SU-DHL-6 (cell line): ENCODE measurements at regions not wholly inside any gene's neighbourhood (a gene's known extent, or its start where the extent isn't known, plus 50 kb on each side); places are given as distances from the start of the nearest gene placed in this dataset.
A peak's percentile ranks its signal among the peaks of the same experiment; 100 is the strongest.
"Not testable (repeated sequence)": the region's sequence is repeated elsewhere in the genome, so short reads cannot be mapped to it uniquely, and the experiment has no call there.

Experiments
- H2AFZ ChIP-seq: fragments of 200-600 bp; sonication (generic); 2 replicates; pipeline ENCODE4 v1.6.1; 2014; ENCODE audit warnings: low read depth, mild to moderate bottlenecking, moderate library complexity, mixed read lengths, antibody characterized with exemption, low read length; ENCODE audit not compliant: severe bottlenecking
- H3F3A ChIP-seq: fragments of 200-600 bp; shearing (Covaris generic); 2 replicates; pipeline ENCODE4 v1.6.0; 2016; ENCODE audit warnings: antibody characterized with exemption, mild to moderate bottlenecking; ENCODE audit not compliant: insufficient read depth
- H3K27ac ChIP-seq: fragments of 200-600 bp; sonication (generic); 2 replicates; pipeline ENCODE4 v1.5.1; 2016; ENCODE audit warnings: low read depth, mild to moderate bottlenecking, low read length, moderate library complexity, mixed read lengths
- H3K27me3 ChIP-seq: fragments of 200-600 bp; sonication (generic), shearing (Covaris generic); 2 replicates; pipeline ENCODE4 v1.6.0; 2014; ENCODE audit warnings: mild to moderate bottlenecking, low read length
- H3K36me3 ChIP-seq: fragments of 200-600 bp; sonication (generic); 2 replicates; pipeline ENCODE4 v1.6.1; 2014; ENCODE audit warnings: mild to moderate bottlenecking, low read length, mixed read lengths
- H3K4me2 ChIP-seq: fragments of 300-600, 200-600 bp; shearing (Covaris generic), sonication (generic); 2 replicates; pipeline ENCODE4 v1.6.0; 2014; ENCODE audit warnings: low read length, low read depth, mild to moderate bottlenecking; ENCODE audit not compliant: poor library complexity, severe bottlenecking
- H3K4me3 ChIP-seq: fragments of 200-600 bp; sonication (generic); 2 replicates; pipeline ENCODE4 v1.5.1; 2014; ENCODE audit warnings: antibody characterized with exemption, low read length, mild to moderate bottlenecking, mixed read lengths; ENCODE audit not compliant: insufficient read depth, poor library complexity, severe bottlenecking
- H3K79me2 ChIP-seq: fragments of 200-600 bp; sonication (generic); 2 replicates; pipeline ENCODE4 v1.6.1; 2014; ENCODE audit warnings: mild to moderate bottlenecking, low read length, moderate library complexity; ENCODE audit not compliant: insufficient read depth
- H3K9ac ChIP-seq: fragments of 200-600 bp; sonication (generic); 2 replicates; pipeline ENCODE4 v1.7.0; 2014; ENCODE audit warnings: mild to moderate bottlenecking, low read length
- H3K9me2 ChIP-seq: fragments of 200-600 bp; sonication (generic); replicated peaks from 2 replicates; pipeline ENCODE4 v1.6.1; 2014; ENCODE audit warnings: low read length; ENCODE audit not compliant: insufficient read depth
- H3K9me3 ChIP-seq: fragments of 200-600 bp; sonication (generic); 2 replicates; pipeline ENCODE4 v1.6.1; 2014; ENCODE audit warnings: low read length, mixed read lengths; ENCODE audit not compliant: insufficient read depth
- H4K20me1 ChIP-seq: fragments of 200-600 bp; sonication (generic); 2 replicates; pipeline ENCODE4 v1.6.1; 2014; ENCODE audit warnings: low read depth, mild to moderate bottlenecking, antibody characterized with exemption, low read length, moderate library complexity, mixed read lengths
- EZH2phosphoT487 ChIP-seq: fragments of 200-600 bp; sonication (generic), shearing (Covaris generic); conservative IDR thresholded peaks from 2 replicates; pipeline ENCODE4 v1.6.1; 2018; ENCODE audit warnings: mild to moderate bottlenecking, antibody characterized with exemption, low read length, moderate library complexity, mixed read lengths
- TF ChIP-seq, protein P1 (sequence below): fragments of 200-600 bp; sonication (generic); IDR thresholded peaks from one replicate; pipeline ENCODE4 v1.5.1; 2017; ENCODE audit warnings: antibody characterized with exemption, mild to moderate bottlenecking, low read length, moderate library complexity; ENCODE audit not compliant: insufficient read depth, poor library complexity, severe bottlenecking

DNA sequence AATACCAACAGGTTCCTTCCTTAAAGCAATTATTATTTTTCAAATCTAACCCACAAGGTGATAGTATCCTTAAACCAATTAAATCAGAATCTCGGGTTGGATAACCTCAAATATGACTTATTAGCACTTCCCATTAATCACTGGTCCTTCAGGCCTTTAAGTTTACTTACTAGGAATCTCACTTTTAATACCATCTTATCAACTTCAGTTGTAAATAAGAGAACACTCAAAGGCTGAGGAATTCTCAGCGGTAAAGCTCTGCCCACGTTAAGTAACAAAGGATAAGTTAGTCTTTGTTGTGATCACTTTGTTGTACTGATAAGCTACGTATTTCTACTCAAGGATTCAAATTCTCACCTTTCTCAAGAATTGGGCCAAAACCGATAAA is 82.0 kb downstream of the OR2B2 start:
- Histone ChIP-seq H3F3A (peaks cover 35% of the 10 kb centered on the region), H3K9ac (peak overlapping the region; percentile 53), H3K9me3 (no peaks in the 10 kb centered on the region), H4K20me1 (no peaks in the 10 kb centered on the region), H2AFZ (peak overlapping the region; percentile 10), H3K79me2 (peaks cover 5% of the 10 kb centered on the region; the same call in 1 of the 2 replicates), H3K27me3 (no peaks in the 10 kb centered on the region), H3K4me3 (peak overlapping the region; percentile 37), H3K9me2 (no peaks in the 10 kb centered on the region), H3K27ac (peak overlapping the region; percentile 90), H3K36me3 (peaks cover 12% of the 10 kb centered on the region), H3K4me2 (peak overlapping the region; percentile 56)
- no peak for TF ChIP-seq EZH2phosphoT487
- TF ChIP-seq, protein P1, sequence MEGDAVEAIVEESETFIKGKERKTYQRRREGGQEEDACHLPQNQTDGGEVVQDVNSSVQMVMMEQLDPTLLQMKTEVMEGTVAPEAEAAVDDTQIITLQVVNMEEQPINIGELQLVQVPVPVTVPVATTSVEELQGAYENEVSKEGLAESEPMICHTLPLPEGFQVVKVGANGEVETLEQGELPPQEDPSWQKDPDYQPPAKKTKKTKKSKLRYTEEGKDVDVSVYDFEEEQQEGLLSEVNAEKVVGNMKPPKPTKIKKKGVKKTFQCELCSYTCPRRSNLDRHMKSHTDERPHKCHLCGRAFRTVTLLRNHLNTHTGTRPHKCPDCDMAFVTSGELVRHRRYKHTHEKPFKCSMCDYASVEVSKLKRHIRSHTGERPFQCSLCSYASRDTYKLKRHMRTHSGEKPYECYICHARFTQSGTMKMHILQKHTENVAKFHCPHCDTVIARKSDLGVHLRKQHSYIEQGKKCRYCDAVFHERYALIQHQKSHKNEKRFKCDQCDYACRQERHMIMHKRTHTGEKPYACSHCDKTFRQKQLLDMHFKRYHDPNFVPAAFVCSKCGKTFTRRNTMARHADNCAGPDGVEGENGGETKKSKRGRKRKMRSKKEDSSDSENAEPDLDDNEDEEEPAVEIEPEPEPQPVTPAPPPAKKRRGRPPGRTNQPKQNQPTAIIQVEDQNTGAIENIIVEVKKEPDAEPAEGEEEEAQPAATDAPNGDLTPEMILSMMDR = no peak

- peak overlapping the region; percentile 10 for H2AFZ ChIP-seq
- H3K4me2 ChIP-seq = peak overlapping the region; percentile 56
- peaks cover 38% of the 10 kb centered on the region for H3F3A ChIP-seq
- TF ChIP-seq, protein P1 = no peak
- no peak for TF ChIP-seq EZH2phosphoT487
- peak overlapping the region; percentile 90 for H3K27ac ChIP-seq
- H4K20me1 ChIP-seq = no peaks in the 10 kb centered on the region
- H3K27me3 ChIP-seq = no peaks in the 10 kb centered on the region
- H3K9me3 ChIP-seq = no peaks in the 10 kb centered on the region
- no peaks in the 10 kb centered on the region for H3K9me2 ChIP-seq
- no peak overlapping the region for H3K4me3 ChIP-seq
- H3K9ac ChIP-seq = peak overlapping the region; percentile 53
- H3K36me3 ChIP-seq = peaks cover 12% of the 10 kb centered on the region
- H3K79me2 ChIP-seq = no peaks in the 10 kb centered on the region
These were observed 82.6 kb downstream of the OR2B2 start for GRCh38 chr6:27829453-27830211.

GRCh38 chr6:27827477-27827876 is 84.7 kb downstream of the OR2B2 start:
- not testable (repeated sequence) for H3K4me3 ChIP-seq, H3K27ac ChIP-seq, H3K27me3 ChIP-seq, H3K9ac ChIP-seq, H2AFZ ChIP-seq, H3K79me2 ChIP-seq, H3K4me2 ChIP-seq, H3K9me2 ChIP-seq, H3K36me3 ChIP-seq, H3K9me3 ChIP-seq, H4K20me1 ChIP-seq
- H3F3A ChIP-seq = peaks cover 56% of the 10 kb centered on the region

DNA sequence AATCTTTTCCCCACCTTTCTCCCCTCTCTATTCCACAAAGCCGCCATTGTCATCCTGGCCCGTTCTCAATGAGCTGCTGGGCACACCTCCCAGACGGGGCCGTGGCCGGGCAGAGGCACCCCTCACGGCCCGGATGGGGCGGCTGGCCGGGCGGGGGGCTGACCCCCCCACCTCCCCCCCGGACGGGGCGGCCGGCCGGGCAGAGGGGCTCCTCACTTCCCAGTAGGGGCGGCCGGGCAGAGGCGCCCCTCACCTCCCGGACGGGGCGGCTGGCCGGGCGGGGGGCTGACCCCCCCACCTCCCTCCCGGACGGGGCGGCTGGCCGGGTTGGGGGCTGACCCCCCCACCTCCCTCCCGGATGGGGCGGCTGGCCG is 85.6 kb downstream of the OR2B2 start:
- not testable (repeated sequence) for H3K79me2 ChIP-seq, H3K27ac ChIP-seq, H3K36me3 ChIP-seq, H3K4me3 ChIP-seq, H3K27me3 ChIP-seq, H3K9me2 ChIP-seq, H3K9me3 ChIP-seq, H4K20me1 ChIP-seq, H3K4me2 ChIP-seq, H2AFZ ChIP-seq, H3K9ac ChIP-seq
- peaks cover 59% of the 10 kb centered on the region for H3F3A ChIP-seq

DNA sequence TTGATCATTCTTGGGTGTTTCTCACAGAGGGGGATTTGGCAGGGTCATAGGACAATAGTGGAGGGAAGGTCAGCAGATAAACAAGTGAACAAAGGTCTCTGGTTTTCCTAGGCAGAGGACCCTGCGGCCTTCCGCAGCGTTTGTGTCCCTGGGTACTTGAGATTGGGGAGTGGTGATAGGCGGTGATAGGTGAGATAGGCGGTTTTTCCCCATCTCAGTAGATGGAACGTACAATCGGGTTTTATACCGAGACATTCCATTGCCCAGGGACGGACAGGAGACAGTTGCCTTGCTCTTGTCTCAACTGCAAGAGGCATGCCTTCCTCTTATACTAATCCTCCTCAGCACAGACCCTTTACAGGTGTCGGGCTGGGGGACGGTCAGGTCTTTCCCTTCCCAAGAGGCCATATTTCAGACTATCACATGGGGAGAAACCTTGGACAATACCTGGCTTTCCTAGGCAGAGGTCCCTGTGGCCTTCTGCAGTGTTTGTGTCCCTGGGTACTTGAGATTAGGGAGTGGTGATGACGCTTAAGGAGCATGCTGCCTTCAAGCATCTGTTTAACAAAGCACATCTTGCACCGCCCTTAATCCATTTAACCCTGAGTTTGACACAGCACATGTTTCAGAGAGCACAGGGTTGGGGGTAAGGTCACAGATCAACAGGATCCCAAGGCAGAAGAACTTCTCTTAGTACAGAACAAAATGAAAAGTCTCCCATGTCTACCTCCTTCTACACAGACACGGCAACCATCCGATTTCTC is 86.2 kb downstream of the OR2B2 start:
- Histone ChIP-seq H3K27ac (peak overlapping the region; percentile 93), H3K4me2 (peak overlapping the region; percentile 66), H3F3A (peaks cover 60% of the 10 kb centered on the region)
- not testable (repeated sequence) for H3K79me2 ChIP-seq, H3K9me2 ChIP-seq, H3K4me3 ChIP-seq, H3K36me3 ChIP-seq, H2AFZ ChIP-seq, H3K9me3 ChIP-seq, H3K9ac ChIP-seq, H3K27me3 ChIP-seq, H4K20me1 ChIP-seq
